HepG2 (cell line): ENCODE measurements at regions not wholly inside any gene's neighbourhood (a gene's known extent, or its start where the extent isn't known, plus 50 kb on each side); places are given as distances from the start of the nearest gene placed in this dataset.
A peak's percentile ranks its signal among the peaks of the same experiment; 100 is the strongest.

Experiments used
- EED ChIP-seq: sonication (generic); formaldehyde crosslinking; IDR thresholded peaks from 2 replicates; pipeline ENCODE4 v1.5.0; 2020; ENCODE audit warnings: mild to moderate bottlenecking, missing genetic modification reagents
- FOXP1 ChIP-seq, 2 experiments: fragments of 450-650 bp in 1 of 2; IDR thresholded peaks; 2 replicates each; pipeline ENCODE4 v1.6.1; 2017 to 2018; ENCODE audit warnings: antibody characterized with exemption in 1 of 2
- MEIS1 ChIP-seq: sonication (generic); formaldehyde crosslinking; IDR thresholded peaks from 2 replicates; pipeline ENCODE4 v1.9.0; 2021; ENCODE audit warnings: mild to moderate bottlenecking, missing genetic modification reagents, moderate library complexity, borderline replicate concordance
- NR3C1 ChIP-seq: sonication (generic); formaldehyde crosslinking; IDR thresholded peaks from 2 replicates; pipeline ENCODE4 v1.4.0; 2020; ENCODE audit warnings: missing genetic modification reagents
- U2AF2 ChIP-seq: fragments of 200-400 bp; formaldehyde crosslinking; IDR thresholded peaks from 2 replicates; pipeline ENCODE4 v1.6.1; 2017; ENCODE audit warnings: low read depth, mild to moderate bottlenecking, low read length
- ZNF770 ChIP-seq: sonication (generic); formaldehyde crosslinking; IDR thresholded peaks from 2 replicates; pipeline ENCODE4 v1.5.0; 2020; ENCODE audit warnings: mild to moderate bottlenecking, missing genetic modification reagents
- ZNF883 ChIP-seq: sonication (generic); formaldehyde crosslinking; IDR thresholded peaks from 2 replicates; pipeline ENCODE4 v1.5.1; 2020; ENCODE audit warnings: mild to moderate bottlenecking, missing genetic modification reagents; ENCODE audit errors: not compliant biosample characterization
- ZXDC ChIP-seq: sonication (generic); formaldehyde crosslinking; IDR thresholded peaks from 2 replicates; pipeline ENCODE4 v1.5.0; 2020; ENCODE audit warnings: mild to moderate bottlenecking, missing genetic modification reagents
- TF ChIP-seq, protein P1 (sequence below): sonication (generic); formaldehyde crosslinking; IDR thresholded peaks from 2 replicates; pipeline ENCODE4 v1.9.0; 2021; ENCODE audit warnings: missing genetic modification reagents, borderline replicate concordance
- TF ChIP-seq, protein P2 (sequence below): sonication (generic); formaldehyde crosslinking; IDR thresholded peaks from 2 replicates; pipeline ENCODE4 v1.4.0; 2020; ENCODE audit warnings: missing genetic modification reagents
- TF ChIP-seq, protein P3 (sequence below): IDR thresholded peaks from 2 replicates; pipeline ENCODE4 v1.6.1; 2012; ENCODE audit warnings: low read length, improper control_type of control experiment
- TF ChIP-seq, protein P4 (sequence below): sonication (generic); formaldehyde crosslinking; IDR thresholded peaks from 2 replicates; pipeline ENCODE4 v1.5.0; 2020; ENCODE audit warnings: mild to moderate bottlenecking, missing genetic modification reagents, moderate library complexity

DNA sequence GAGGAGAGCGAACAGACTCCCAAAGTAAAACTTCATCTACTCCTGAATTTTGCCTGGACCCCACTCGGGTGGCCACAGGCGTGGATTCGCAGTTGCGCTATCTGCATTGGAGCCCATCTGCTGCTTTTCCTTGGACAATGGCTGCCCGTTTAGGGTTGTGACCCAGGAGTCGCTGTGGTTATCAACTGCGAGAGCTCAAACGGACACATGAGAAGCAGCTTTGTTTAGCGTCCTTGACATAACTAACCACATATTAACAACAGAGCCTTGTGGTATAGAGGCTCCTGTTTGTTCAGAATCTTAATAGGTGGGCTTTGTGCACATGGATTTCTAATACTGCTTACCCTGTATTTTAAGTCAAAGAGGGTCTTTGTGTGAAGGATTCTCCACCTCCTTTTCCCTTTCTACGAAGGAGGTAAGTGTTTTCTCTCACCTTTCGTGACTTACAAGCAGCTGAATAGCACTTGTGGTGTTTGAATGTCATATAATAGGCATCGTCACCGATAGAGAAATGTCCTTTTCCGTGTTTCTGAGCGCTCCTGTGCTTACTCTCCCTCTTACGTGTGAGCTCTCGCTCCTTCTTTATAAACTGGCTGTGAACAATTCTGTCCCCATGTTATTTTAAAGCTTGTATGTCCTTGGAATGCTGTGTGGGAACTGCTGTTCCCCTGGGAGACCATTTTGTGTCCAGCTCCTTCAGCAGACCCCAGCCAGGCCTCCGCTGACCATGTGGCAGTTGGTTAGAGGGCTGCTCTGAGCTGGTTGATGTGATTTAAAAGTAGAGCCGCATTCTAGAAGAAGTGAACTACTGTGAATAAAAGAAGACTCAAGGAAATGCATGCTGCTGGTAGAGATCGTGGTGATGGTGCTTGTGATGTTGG lies 441.4 kb downstream of the RPS6KC1 start (continued):
- TF ChIP-seq, protein P1, sequence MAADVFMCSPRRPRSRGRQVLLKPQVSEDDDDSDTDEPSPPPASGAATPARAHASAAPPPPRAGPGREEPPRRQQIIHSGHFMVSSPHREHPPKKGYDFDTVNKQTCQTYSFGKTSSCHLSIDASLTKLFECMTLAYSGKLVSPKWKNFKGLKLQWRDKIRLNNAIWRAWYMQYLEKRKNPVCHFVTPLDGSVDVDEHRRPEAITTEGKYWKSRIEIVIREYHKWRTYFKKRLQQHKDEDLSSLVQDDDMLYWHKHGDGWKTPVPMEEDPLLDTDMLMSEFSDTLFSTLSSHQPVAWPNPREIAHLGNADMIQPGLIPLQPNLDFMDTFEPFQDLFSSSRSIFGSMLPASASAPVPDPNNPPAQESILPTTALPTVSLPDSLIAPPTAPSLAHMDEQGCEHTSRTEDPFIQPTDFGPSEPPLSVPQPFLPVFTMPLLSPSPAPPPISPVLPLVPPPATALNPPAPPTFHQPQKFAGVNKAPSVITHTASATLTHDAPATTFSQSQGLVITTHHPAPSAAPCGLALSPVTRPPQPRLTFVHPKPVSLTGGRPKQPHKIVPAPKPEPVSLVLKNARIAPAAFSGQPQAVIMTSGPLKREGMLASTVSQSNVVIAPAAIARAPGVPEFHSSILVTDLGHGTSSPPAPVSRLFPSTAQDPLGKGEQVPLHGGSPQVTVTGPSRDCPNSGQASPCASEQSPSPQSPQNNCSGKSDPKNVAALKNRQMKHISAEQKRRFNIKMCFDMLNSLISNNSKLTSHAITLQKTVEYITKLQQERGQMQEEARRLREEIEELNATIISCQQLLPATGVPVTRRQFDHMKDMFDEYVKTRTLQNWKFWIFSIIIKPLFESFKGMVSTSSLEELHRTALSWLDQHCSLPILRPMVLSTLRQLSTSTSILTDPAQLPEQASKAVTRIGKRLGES (CRISPR knock-in tag), result no peak
- no peak for TF ChIP-seq ZNF883 (CRISPR knock-in tag)
- TF ChIP-seq ZXDC (CRISPR knock-in tag), result no peak
- peak; percentile 63; the same call in 1 of the 2 replicates for TF ChIP-seq MEIS1
- TF ChIP-seq, protein P2, sequence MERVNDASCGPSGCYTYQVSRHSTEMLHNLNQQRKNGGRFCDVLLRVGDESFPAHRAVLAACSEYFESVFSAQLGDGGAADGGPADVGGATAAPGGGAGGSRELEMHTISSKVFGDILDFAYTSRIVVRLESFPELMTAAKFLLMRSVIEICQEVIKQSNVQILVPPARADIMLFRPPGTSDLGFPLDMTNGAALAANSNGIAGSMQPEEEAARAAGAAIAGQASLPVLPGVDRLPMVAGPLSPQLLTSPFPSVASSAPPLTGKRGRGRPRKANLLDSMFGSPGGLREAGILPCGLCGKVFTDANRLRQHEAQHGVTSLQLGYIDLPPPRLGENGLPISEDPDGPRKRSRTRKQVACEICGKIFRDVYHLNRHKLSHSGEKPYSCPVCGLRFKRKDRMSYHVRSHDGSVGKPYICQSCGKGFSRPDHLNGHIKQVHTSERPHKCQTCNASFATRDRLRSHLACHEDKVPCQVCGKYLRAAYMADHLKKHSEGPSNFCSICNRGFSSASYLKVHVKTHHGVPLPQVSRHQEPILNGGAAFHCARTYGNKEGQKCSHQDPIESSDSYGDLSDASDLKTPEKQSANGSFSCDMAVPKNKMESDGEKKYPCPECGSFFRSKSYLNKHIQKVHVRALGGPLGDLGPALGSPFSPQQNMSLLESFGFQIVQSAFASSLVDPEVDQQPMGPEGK (CRISPR knock-in tag), result no peak
- TF ChIP-seq, protein P3, sequence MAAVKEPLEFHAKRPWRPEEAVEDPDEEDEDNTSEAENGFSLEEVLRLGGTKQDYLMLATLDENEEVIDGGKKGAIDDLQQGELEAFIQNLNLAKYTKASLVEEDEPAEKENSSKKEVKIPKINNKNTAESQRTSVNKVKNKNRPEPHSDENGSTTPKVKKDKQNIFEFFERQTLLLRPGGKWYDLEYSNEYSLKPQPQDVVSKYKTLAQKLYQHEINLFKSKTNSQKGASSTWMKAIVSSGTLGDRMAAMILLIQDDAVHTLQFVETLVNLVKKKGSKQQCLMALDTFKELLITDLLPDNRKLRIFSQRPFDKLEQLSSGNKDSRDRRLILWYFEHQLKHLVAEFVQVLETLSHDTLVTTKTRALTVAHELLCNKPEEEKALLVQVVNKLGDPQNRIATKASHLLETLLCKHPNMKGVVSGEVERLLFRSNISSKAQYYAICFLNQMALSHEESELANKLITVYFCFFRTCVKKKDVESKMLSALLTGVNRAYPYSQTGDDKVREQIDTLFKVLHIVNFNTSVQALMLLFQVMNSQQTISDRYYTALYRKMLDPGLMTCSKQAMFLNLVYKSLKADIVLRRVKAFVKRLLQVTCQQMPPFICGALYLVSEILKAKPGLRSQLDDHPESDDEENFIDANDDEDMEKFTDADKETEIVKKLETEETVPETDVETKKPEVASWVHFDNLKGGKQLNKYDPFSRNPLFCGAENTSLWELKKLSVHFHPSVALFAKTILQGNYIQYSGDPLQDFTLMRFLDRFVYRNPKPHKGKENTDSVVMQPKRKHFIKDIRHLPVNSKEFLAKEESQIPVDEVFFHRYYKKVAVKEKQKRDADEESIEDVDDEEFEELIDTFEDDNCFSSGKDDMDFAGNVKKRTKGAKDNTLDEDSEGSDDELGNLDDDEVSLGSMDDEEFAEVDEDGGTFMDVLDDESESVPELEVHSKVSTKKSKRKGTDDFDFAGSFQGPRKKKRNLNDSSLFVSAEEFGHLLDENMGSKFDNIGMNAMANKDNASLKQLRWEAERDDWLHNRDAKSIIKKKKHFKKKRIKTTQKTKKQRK, result no peak
- no peak for TF ChIP-seq EED (CRISPR knock-in tag)
- no peak for TF ChIP-seq FOXP1 (IDR thresholded peaks at IDR 0.05)
- TF ChIP-seq FOXP1 (CRISPR knock-in tag; IDR thresholded peaks at IDR 0.05), result peak; percentile 69
- TF ChIP-seq U2AF2, result no peak
- TF ChIP-seq, protein P4, sequence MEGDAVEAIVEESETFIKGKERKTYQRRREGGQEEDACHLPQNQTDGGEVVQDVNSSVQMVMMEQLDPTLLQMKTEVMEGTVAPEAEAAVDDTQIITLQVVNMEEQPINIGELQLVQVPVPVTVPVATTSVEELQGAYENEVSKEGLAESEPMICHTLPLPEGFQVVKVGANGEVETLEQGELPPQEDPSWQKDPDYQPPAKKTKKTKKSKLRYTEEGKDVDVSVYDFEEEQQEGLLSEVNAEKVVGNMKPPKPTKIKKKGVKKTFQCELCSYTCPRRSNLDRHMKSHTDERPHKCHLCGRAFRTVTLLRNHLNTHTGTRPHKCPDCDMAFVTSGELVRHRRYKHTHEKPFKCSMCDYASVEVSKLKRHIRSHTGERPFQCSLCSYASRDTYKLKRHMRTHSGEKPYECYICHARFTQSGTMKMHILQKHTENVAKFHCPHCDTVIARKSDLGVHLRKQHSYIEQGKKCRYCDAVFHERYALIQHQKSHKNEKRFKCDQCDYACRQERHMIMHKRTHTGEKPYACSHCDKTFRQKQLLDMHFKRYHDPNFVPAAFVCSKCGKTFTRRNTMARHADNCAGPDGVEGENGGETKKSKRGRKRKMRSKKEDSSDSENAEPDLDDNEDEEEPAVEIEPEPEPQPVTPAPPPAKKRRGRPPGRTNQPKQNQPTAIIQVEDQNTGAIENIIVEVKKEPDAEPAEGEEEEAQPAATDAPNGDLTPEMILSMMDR (CRISPR knock-in tag), result peak; percentile 42
- no peak for TF ChIP-seq NR3C1 (CRISPR knock-in tag)
- TF ChIP-seq ZNF770 (CRISPR knock-in tag), result no peak
